Esophagus squamous epithelium (tissue), 4 donors: ENCODE measurements at regions not wholly inside any gene's neighbourhood (a gene's known extent, or its start where the extent isn't known, plus 50 kb on each side); places are given as distances from the start of the nearest gene placed in this dataset.

Experiments used
- POLR2A ChIP-seq, 4 donors: fragments of 450-650 bp; IDR thresholded peaks; one replicate each; pipeline ENCODE4 v1.6.1; 2017; ENCODE audit warnings: antibody characterized with exemption in 4 of 4, mild to moderate bottlenecking in 4 of 4, moderate library complexity in 3 of 4
- TF ChIP-seq, protein P1 (sequence below), 6 experiments: fragments of 450-650 bp in 4 of 6; fragments of 200-600 bp in 2 of 6; sonication (generic) in 2 of 6; IDR thresholded peaks; one replicate each; pipeline ENCODE4 v1.5.1; 2016 to 2019; ENCODE audit warnings: antibody characterized with exemption in 6 of 6, mild to moderate bottlenecking in 4 of 6, moderate library complexity in 4 of 6

DNA sequence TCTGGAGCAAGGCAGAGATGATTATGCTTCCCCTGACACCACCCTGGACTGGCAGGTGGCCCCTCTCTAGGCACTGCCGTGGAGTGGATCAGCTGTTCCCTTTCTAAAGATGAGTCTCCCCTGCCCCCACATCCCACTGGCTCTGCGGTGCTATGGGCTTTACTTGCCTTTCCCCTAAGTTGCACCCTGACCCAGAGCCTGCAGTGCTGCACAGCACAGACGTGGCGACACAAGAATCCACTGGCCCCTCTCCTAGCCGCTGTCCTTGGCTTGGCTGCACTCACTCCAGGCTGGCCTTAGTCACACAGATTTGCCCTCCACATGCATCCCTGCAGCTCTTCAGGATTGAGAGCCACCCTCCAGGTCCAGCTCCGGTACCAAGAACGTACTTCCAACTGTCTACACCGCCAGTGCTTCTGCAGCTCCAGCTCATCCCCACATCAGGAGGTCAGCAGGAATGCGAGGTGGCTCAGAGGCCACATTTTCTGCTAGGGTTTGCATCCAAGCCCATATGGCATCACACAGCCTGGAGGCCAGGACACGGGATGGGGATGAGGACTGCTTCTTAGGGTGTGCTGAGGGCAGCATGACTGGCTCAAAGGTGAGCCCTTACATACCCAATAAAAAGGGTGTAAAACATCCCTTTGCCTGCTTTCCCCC is 82.4 kb upstream of the RASGRF1 start:
- TF ChIP-seq, protein P1, sequence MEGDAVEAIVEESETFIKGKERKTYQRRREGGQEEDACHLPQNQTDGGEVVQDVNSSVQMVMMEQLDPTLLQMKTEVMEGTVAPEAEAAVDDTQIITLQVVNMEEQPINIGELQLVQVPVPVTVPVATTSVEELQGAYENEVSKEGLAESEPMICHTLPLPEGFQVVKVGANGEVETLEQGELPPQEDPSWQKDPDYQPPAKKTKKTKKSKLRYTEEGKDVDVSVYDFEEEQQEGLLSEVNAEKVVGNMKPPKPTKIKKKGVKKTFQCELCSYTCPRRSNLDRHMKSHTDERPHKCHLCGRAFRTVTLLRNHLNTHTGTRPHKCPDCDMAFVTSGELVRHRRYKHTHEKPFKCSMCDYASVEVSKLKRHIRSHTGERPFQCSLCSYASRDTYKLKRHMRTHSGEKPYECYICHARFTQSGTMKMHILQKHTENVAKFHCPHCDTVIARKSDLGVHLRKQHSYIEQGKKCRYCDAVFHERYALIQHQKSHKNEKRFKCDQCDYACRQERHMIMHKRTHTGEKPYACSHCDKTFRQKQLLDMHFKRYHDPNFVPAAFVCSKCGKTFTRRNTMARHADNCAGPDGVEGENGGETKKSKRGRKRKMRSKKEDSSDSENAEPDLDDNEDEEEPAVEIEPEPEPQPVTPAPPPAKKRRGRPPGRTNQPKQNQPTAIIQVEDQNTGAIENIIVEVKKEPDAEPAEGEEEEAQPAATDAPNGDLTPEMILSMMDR (IDR thresholded peaks at IDR 0.05) = no peak
- TF ChIP-seq POLR2A (IDR thresholded peaks at IDR 0.05) = no peak
